ENCODE measurements at regions not wholly inside any gene's neighbourhood (a gene's known extent, or its start where the extent isn't known, plus 50 kb on each side); places are given as distances from the start of the nearest gene placed in this dataset.

- DNase-seq, result peak; percentile 49 to 85 (median 63)
Measured at GRCh38 chr18:11553098-11553940, 56.1 kb upstream of the SLC35G4 start.

GRCh38 chr18:11548916-11549551 lies 60.4 kb upstream of the SLC35G4 start:
- DNase-seq, result peak; percentile 45 to 87 (median 71)

- peak in 2 of 3 donors; percentile 30 to 75 for DNase-seq
Measured at GRCh38 chr18:11548396-11548795, 61.0 kb upstream of the SLC35G4 start.

GRCh38 chr18:11544060-11544633 lies 65.2 kb upstream of the SLC35G4 start:
- DNase-seq, result no peak

- DNase-seq, result no peak
Measured at GRCh38 chr18:11541179-11541578, 68.2 kb upstream of the SLC35G4 start.

- DNase-seq, result no peak
Measured at GRCh38 chr18:11533942-11534496, 75.4 kb upstream of the SLC35G4 start.

- no peak for DNase-seq
Measured at GRCh38 chr18:11533513-11533890, 75.9 kb upstream of the SLC35G4 start.

GRCh38 chr18:11532758-11533512 lies 76.5 kb upstream of the SLC35G4 start:
- DNase-seq, result no peak

- DNase-seq, result no peak
Measured at GRCh38 chr18:11529081-11529480, 80.3 kb upstream of the SLC35G4 start.

GRCh38 chr18:11526675-11527074 lies 82.7 kb upstream of the SLC35G4 start:
- DNase-seq, result no peak

- DNase-seq, result no peak
Measured at GRCh38 chr18:11523804-11524203, 85.6 kb upstream of the SLC35G4 start.

- no peak for DNase-seq
Measured at GRCh38 chr18:11522992-11523391, 86.4 kb upstream of the SLC35G4 start.

- no peak for DNase-seq
Measured at GRCh38 chr18:11521853-11522252, 87.5 kb upstream of the SLC35G4 start.

GRCh38 chr18:11520536-11520935 lies 88.9 kb upstream of the SLC35G4 start:
- no peak for DNase-seq

GRCh38 chr18:11518788-11519685 lies 90.4 kb upstream of the SLC35G4 start:
- peak in 1 of 3 donors; percentile 41 for DNase-seq

GRCh38 chr18:11517704-11518103 lies 91.7 kb upstream of the SLC35G4 start:
- DNase-seq, result no peak

- DNase-seq, result peak; percentile 69 to 96 (median 91)
Measured at GRCh38 chr18:11516751-11517503, 92.5 kb upstream of the SLC35G4 start.

GRCh38 chr18:11514267-11514666 lies 95.1 kb upstream of the SLC35G4 start:
- no peak for DNase-seq

GRCh38 chr18:11512096-11513025 lies 97.0 kb upstream of the SLC35G4 start:
- DNase-seq, result no peak

Data from muscle of back (tissue), 3 donors.